ENCODE measurements at regions not wholly inside any gene's neighbourhood (a gene's known extent, or its start where the extent isn't known, plus 50 kb on each side); places are given as distances from the start of the nearest gene placed in this dataset.

DNA sequence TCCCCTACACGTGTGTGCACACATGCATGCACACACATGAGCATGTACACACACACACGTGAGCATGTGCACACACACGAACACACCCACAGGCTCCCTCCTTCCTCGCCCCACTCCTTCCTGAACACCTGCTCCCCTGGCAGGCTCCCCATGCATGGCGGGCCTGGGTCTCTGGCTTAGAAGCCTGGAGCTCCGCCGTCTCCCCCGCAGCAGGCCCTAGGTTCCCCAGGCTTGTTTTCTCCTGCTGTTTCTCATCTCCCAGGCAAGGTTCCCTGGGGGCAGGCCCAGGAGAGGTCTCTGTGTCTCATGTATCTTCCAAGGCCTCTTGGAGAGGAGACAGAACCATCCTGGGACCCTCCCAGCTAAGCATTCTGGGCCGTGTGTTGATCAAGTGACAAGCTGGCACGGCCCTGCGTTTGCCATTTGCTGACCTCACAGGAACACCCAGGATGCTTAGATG lies 202.3 kb upstream of the CIBAR2 start:
- TF ChIP-seq CTCF (IDR thresholded peaks at IDR 0.05): no peak
- TF ChIP-seq POLR2A (IDR thresholded peaks at IDR 0.05): no peak
